H9 (cell line): ENCODE measurements at regions not wholly inside any gene's neighbourhood (a gene's known extent, or its start where the extent isn't known, plus 50 kb on each side); places are given as distances from the start of the nearest gene placed in this dataset.
"Not testable (repeated sequence)": the region's sequence is repeated elsewhere in the genome, so short reads cannot be mapped to it uniquely, and the experiment has no call there.

Experiments used
- DNase-seq: peaks from one replicate; pipeline ENCODE4 v3.0.0-alpha.2; 2017
- H2AFZ ChIP-seq: one replicate; pipeline ENCODE4 v1.6.1; 2013; ENCODE audit warnings: mild to moderate bottlenecking, low read length, control low read depth, moderate library complexity
- H2AK5ac ChIP-seq: 2 replicates; pipeline ENCODE4 v1.6.1; 2013; ENCODE audit warnings: low read length, control low read depth, mixed read lengths; ENCODE audit not compliant: insufficient read length
- H2BK120ac ChIP-seq: one replicate; pipeline ENCODE4 v1.6.1; 2013; ENCODE audit warnings: low read depth, mild to moderate bottlenecking, low read length, control low read depth, inconsistent platforms; ENCODE audit not compliant: poor library complexity, severe bottlenecking
- H2BK12ac ChIP-seq: 2 replicates; pipeline ENCODE4 v1.6.1; 2013; ENCODE audit warnings: low read length, control low read depth, mixed read lengths, low read depth; ENCODE audit not compliant: insufficient read length
- H2BK15ac ChIP-seq: 2 replicates; pipeline ENCODE4 v1.6.1; 2013; ENCODE audit warnings: low read depth, low read length, control low read depth
- H2BK20ac ChIP-seq: one replicate; pipeline ENCODE4 v1.6.1; 2013; ENCODE audit warnings: low read depth, mild to moderate bottlenecking, low read length, control low read depth, inconsistent platforms; ENCODE audit not compliant: poor library complexity, severe bottlenecking
- H2BK5ac ChIP-seq: 2 replicates; pipeline ENCODE4 v1.6.1; 2013; ENCODE audit warnings: low read length, control low read depth, mixed read lengths; ENCODE audit not compliant: insufficient read length
- H3K14ac ChIP-seq: 2 replicates; pipeline ENCODE4 v1.6.1; 2013; ENCODE audit warnings: low read length, control low read depth; ENCODE audit not compliant: insufficient read depth
- H3K18ac ChIP-seq: 2 replicates; pipeline ENCODE4 v1.6.1; 2013; ENCODE audit warnings: low read depth, mild to moderate bottlenecking, mixed read lengths, low read length, control low read depth; ENCODE audit not compliant: insufficient read length
- H3K23ac ChIP-seq: 2 replicates; pipeline ENCODE4 v1.6.1; 2013; ENCODE audit warnings: low read length, control low read depth, mixed read lengths, low read depth; ENCODE audit not compliant: insufficient read length
- H3K23me2 ChIP-seq: 2 replicates; pipeline ENCODE4 v1.6.1; 2013; ENCODE audit warnings: low read depth, mild to moderate bottlenecking, mixed read lengths, low read length, control low read depth; ENCODE audit not compliant: insufficient read length, poor library complexity, severe bottlenecking
- H3K27ac ChIP-seq: 2 replicates; pipeline ENCODE4 v1.5.1; 2013; ENCODE audit warnings: low read length, control low read depth, mixed read lengths, low read depth; ENCODE audit not compliant: insufficient read length
- H3K27me3 ChIP-seq: 2 replicates; pipeline ENCODE4 v1.6.1; 2013; ENCODE audit warnings: low read length, control low read depth, inconsistent platforms; ENCODE audit not compliant: insufficient read depth
- H3K4ac ChIP-seq: 2 replicates; pipeline ENCODE4 v1.6.1; 2013; ENCODE audit warnings: low read depth, mild to moderate bottlenecking, control low read depth, inconsistent platforms, low read length, moderate library complexity
- H3K4me1 ChIP-seq: 2 replicates; pipeline ENCODE4 v1.6.1; 2013; ENCODE audit warnings: low read length, control low read depth, inconsistent platforms; ENCODE audit not compliant: insufficient read depth
- H3K4me2 ChIP-seq: 2 replicates; pipeline ENCODE4 v1.6.1; 2013; ENCODE audit warnings: low read length, control low read depth, mixed read lengths; ENCODE audit not compliant: insufficient read length, insufficient read depth
- H3K56ac ChIP-seq: 2 replicates; pipeline ENCODE4 v1.6.1; 2013; ENCODE audit warnings: low read depth, mild to moderate bottlenecking, mixed read lengths, low read length, control low read depth; ENCODE audit not compliant: insufficient read length
- H3K79me1 ChIP-seq: 2 replicates; pipeline ENCODE4 v1.6.1; 2013; ENCODE audit warnings: low read depth, mild to moderate bottlenecking, moderate library complexity, low read length, control low read depth, inconsistent platforms; ENCODE audit not compliant: insufficient read depth, poor library complexity, severe bottlenecking
- H3K79me2 ChIP-seq: 2 replicates; pipeline ENCODE4 v1.6.1; 2013; ENCODE audit warnings: low read length, control low read depth, inconsistent platforms; ENCODE audit not compliant: insufficient read depth
- H3K9ac ChIP-seq: 2 replicates; pipeline ENCODE4 v1.6.1; 2013; ENCODE audit warnings: low read length, control low read depth, mixed read lengths; ENCODE audit not compliant: insufficient read length; ENCODE audit errors: extremely low read depth
- H3K9me3 ChIP-seq: one replicate; pipeline ENCODE4 v1.6.1; 2013; ENCODE audit warnings: low read depth, low read length, inconsistent platforms; ENCODE audit not compliant: control insufficient read depth
- H3T11ph ChIP-seq: one replicate; pipeline ENCODE4 v1.6.1; 2013; ENCODE audit warnings: mild to moderate bottlenecking, low read length, control low read depth, inconsistent platforms
- H4K20me1 ChIP-seq: one replicate; pipeline ENCODE4 v1.6.1; 2013; ENCODE audit not compliant: control insufficient read depth, insufficient read length, insufficient read depth
- H4K5ac ChIP-seq: 2 replicates; pipeline ENCODE4 v1.6.1; 2013; ENCODE audit warnings: low read depth, mild to moderate bottlenecking, mixed read lengths, low read length, control low read depth; ENCODE audit not compliant: insufficient read length
- H4K8ac ChIP-seq: replicated peaks from 2 replicates; pipeline ENCODE4 v1.6.1; 2013; ENCODE audit warnings: low read length, control low read depth, mixed read lengths, low read depth; ENCODE audit not compliant: insufficient read length
- H4K91ac ChIP-seq: 2 replicates; pipeline ENCODE4 v1.6.1; 2013; ENCODE audit warnings: low read depth, mild to moderate bottlenecking, moderate library complexity, mixed read lengths, low read length, control low read depth; ENCODE audit not compliant: insufficient read length
- H3K27ac Mint-ChIP-seq, 3 experiments: 2 replicates in 2 of 3; 3 replicates in 1 of 3; pipeline ENCODE4 v1.8.0; 2020 to 2021; ENCODE audit warnings: mixed read lengths in 3 of 3, mild to moderate bottlenecking in 1 of 3, moderate library complexity in 1 of 3
- H3K27me3 Mint-ChIP-seq: 2 replicates; pipeline ENCODE4 v1.8.0; 2021; ENCODE audit warnings: low read depth, mild to moderate bottlenecking, moderate library complexity, mixed read lengths
- H3K36me3 Mint-ChIP-seq, 3 experiments: 2 replicates in 2 of 3; 3 replicates in 1 of 3; pipeline ENCODE4 v1.8.0; 2020 to 2021; ENCODE audit warnings: low read depth in 3 of 3, mixed read lengths in 3 of 3; ENCODE audit not compliant: insufficient read depth in 1 of 3
- H3K4me1 Mint-ChIP-seq, 2 experiments: 2 replicates each; pipeline ENCODE4 v1.8.0; 2020; ENCODE audit warnings: mixed read lengths in 2 of 2
- H3K4me3 Mint-ChIP-seq, 2 experiments: 2 replicates in 1 of 2; 3 replicates in 1 of 2; pipeline ENCODE4 v1.8.0; 2020 to 2021; ENCODE audit warnings: mild to moderate bottlenecking in 2 of 2, mixed read lengths in 2 of 2, moderate library complexity in 1 of 2
- H3K9me3 Mint-ChIP-seq, 2 experiments: 2 replicates in 1 of 2; 3 replicates in 1 of 2; pipeline ENCODE4 v1.8.0; 2020; ENCODE audit warnings: mild to moderate bottlenecking in 2 of 2, mixed read lengths in 2 of 2, moderate library complexity in 1 of 2
- WGBS: extraction: QIAGEN DNeasy Blood & Tissue Kit; methylation state at CpG from one replicate; pipeline ENCODE4 v1.1.7; 2013; ENCODE audit warnings: missing lambda C conversion rate, low lambda C conversion rate, mixed read lengths; ENCODE audit not compliant: insufficient read length; ENCODE audit errors: extremely low coverage; 5-methylcytosine and 5-hydroxymethylcytosine counted together

DNA sequence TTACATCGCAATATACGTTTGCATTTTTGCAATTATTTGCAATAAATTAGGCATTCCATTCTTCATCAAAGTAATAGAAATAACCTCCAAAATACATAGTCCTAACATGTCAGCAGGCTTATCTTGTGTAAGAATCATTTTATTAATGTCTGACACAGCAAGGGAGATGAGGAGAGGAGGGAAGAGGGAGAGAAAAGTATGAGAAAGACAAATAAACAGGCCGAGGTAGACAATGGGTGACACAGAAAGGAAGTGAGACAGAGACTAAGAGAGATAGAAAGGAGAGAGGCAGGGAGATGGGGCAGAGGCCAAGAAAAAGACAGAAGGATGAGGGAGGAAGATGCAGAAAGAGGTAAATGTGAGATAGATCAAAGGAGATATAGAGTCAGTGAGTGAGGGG, 50.3 kb upstream of the CYP2B6 start:
- not testable (repeated sequence) for H3K27ac Mint-ChIP-seq, H3K23ac ChIP-seq
- peaks cover 21% of the 10 kb centered on the region for H3K27me3 Mint-ChIP-seq

DNA sequence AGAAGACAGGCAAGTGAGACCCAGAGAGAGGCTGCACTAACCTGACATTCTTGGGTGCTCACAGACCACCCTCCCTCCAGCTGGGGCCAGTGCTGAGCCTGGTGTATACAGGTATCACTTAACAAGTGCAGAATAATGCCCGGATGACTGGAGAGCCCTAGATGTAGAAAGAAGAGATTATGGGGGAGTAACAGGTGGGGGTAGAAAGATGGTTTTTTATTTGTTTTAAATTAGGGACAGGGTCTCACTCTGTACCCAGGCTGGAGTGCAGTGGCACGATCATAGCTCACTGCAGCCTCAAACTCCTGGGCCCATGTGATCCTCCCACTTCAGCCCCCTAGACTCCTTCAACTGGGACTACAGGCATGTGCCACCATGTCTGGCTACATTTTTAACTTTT, 53.1 kb upstream of the CYP2B6 start:
- not testable (repeated sequence) for H4K8ac ChIP-seq, H2BK12ac ChIP-seq, H3K4me1 Mint-ChIP-seq, DNase-seq, H3K9me3 ChIP-seq, H3K9me3 Mint-ChIP-seq, H3K27ac ChIP-seq, H3T11ph ChIP-seq, H3K4me3 Mint-ChIP-seq, H2BK15ac ChIP-seq, H4K5ac ChIP-seq, H3K56ac ChIP-seq, H3K18ac ChIP-seq, H3K79me2 ChIP-seq, H3K23me2 ChIP-seq, H4K91ac ChIP-seq, H3K79me1 ChIP-seq, H3K4ac ChIP-seq, H2AK5ac ChIP-seq, H3K4me1 ChIP-seq, H2BK120ac ChIP-seq, H2BK20ac ChIP-seq, H3K27ac Mint-ChIP-seq, H3K23ac ChIP-seq, H3K4me2 ChIP-seq, H3K9ac ChIP-seq, H3K27me3 ChIP-seq, H3K36me3 Mint-ChIP-seq, H2BK5ac ChIP-seq, H2AFZ ChIP-seq, H3K14ac ChIP-seq, H4K20me1 ChIP-seq
- no CpG with 5 or more reads among the region's 2 CpGs for WGBS
- peaks cover 17% of the 10 kb centered on the region for H3K27me3 Mint-ChIP-seq

More for the DNA sequence above, 50.3 kb upstream of the CYP2B6 start:
- no CpG with 5 or more reads among the region's 3 CpGs for WGBS
- not testable (repeated sequence) for H4K91ac ChIP-seq, H4K5ac ChIP-seq, H3K9ac ChIP-seq, H2AK5ac ChIP-seq, H3K27me3 ChIP-seq, H3T11ph ChIP-seq, H4K20me1 ChIP-seq, H3K4me3 Mint-ChIP-seq, H3K9me3 ChIP-seq, H2BK12ac ChIP-seq, H2AFZ ChIP-seq, H3K56ac ChIP-seq, H3K23me2 ChIP-seq, H3K9me3 Mint-ChIP-seq, H2BK5ac ChIP-seq, H3K4ac ChIP-seq, H2BK20ac ChIP-seq, H3K79me2 ChIP-seq, H3K36me3 Mint-ChIP-seq, H3K27ac ChIP-seq, H2BK120ac ChIP-seq, H4K8ac ChIP-seq, H3K4me1 Mint-ChIP-seq, H3K14ac ChIP-seq, H3K18ac ChIP-seq, H3K4me2 ChIP-seq, DNase-seq, H2BK15ac ChIP-seq, H3K4me1 ChIP-seq, H3K79me1 ChIP-seq
